Activated T-helper 17 cell treated with anti-CD3 and anti-CD28 coated beads, Interleukin-2, amount 50 U/mL, for 72 hours (primary cell): ENCODE measurements at regions not wholly inside any gene's neighbourhood (a gene's known extent, or its start where the extent isn't known, plus 50 kb on each side); places are given as distances from the start of the nearest gene placed in this dataset.
A peak's percentile ranks its signal among the peaks of the same experiment; 100 is the strongest.

Source experiments
- ATAC-seq: fragments of 150-1000 bp; cut with Tn5 transposase; replicated peaks from 2 replicates; pipeline ENCODE4 v1.10.0; 2021; ENCODE audit warnings: mild to moderate bottlenecking, moderate library complexity
- H3K27ac Mint-ChIP-seq: one replicate; pipeline ENCODE4 v1.8.0; 2022; ENCODE audit warnings: mixed read lengths
- H3K27me3 Mint-ChIP-seq: one replicate; pipeline ENCODE4 v1.8.0; 2022; ENCODE audit warnings: mixed read lengths
- H3K36me3 Mint-ChIP-seq: one replicate; pipeline ENCODE4 v1.8.0; 2022; ENCODE audit warnings: low read depth, mild to moderate bottlenecking, mixed read lengths
- H3K4me1 Mint-ChIP-seq: one replicate; pipeline ENCODE4 v1.8.0; 2022; ENCODE audit warnings: mixed read lengths
- H3K4me3 Mint-ChIP-seq: one replicate; pipeline ENCODE4 v1.8.0; 2022; ENCODE audit warnings: mild to moderate bottlenecking, mixed read lengths
- H3K9me3 Mint-ChIP-seq: one replicate; pipeline ENCODE4 v1.8.0; 2022; ENCODE audit warnings: mixed read lengths

DNA sequence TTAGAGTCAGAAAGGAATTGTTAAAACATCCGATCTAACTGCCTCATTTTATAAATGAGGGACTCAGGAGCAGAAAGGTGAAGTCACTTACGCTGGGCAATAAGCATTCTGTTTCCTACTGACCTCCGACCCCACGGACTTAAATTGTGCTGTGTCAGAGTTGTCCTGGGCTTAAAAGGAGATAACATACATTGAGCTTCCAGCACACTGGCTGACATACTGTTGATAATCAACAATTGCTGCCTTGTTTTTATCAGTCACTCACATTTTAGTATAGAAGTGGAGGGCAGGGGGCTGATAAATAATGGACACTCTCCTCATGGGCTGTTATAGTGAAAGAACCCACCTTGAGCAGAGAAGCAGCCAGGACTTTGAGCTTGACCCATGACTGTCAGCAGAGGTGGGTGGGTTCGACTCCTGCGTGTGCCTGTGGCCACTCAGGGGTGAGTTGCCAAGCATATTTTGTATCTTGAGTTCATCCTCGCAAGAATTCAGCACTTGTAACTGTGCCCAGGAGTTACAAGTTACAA, 166.5 kb upstream of the JARID2 start:
- Mint-ChIP-seq H3K36me3 (no peaks in the 10 kb centered on the region), H3K4me1 (no peaks in the 10 kb centered on the region), H3K27me3 (peaks cover 4% of the 10 kb centered on the region), H3K9me3 (no peaks in the 10 kb centered on the region), H3K4me3 (no peak overlapping the region), H3K27ac (no peak overlapping the region)
- ATAC-seq = no peak

DNA sequence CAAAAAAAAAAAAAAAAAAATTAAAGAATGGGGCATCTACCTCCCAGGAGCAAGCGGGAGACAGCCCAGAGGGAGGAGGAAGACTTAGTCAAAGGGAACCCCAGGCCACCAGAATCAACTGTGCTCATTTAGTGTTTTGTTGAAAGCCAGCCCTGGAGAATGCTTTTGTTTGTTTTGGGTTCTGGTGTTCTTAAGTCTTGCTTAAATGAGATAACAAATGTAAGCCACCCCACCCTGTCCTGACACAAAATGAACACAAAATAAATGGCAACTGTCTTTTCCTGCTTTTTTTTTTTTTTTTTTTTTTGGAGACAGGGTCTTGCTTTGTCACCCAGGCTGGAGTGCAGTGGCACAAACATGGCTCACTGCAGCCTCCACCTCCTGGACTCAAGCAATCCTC, 165.0 kb upstream of the JARID2 start:
- ATAC-seq = no peak
- Mint-ChIP-seq H3K9me3 (no peaks in the 10 kb centered on the region), H3K27me3 (peaks cover 4% of the 10 kb centered on the region), H3K27ac (no peak overlapping the region), H3K4me1 (no peaks in the 10 kb centered on the region), H3K4me3 (no peak overlapping the region), H3K36me3 (no peaks in the 10 kb centered on the region)

- no peak for ATAC-seq
- Mint-ChIP-seq H3K27ac (no peak overlapping the region), H3K4me1 (no peaks in the 10 kb centered on the region), H3K27me3 (peaks cover 4% of the 10 kb centered on the region), H3K4me3 (no peak overlapping the region), H3K9me3 (no peaks in the 10 kb centered on the region), H3K36me3 (no peaks in the 10 kb centered on the region)
Measured at GRCh38 chr6:15081447-15081846, 164.4 kb upstream of the JARID2 start.

DNA sequence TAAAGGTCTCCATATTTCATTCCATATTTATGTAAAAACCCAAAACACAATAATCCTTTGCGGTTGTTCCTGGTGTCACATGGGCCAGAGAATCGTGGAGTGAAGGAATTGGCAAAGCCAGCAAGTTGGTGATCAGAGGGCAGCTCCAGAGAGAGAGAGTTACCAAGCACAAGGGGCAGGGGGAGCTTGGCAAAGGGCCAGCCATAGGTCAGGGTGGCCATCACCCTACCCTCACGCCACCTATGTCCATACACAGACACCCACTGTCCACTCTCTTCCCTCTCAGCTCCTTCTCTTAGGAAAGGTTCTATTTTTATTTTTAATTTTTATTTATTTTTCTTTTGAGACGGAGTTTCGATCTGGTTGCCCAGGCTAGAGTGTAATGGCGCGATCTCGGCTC, 163.2 kb upstream of the JARID2 start:
- H3K27me3 Mint-ChIP-seq = peaks cover 4% of the 10 kb centered on the region
- H3K4me1 Mint-ChIP-seq = no peaks in the 10 kb centered on the region
- H3K36me3 Mint-ChIP-seq = no peaks in the 10 kb centered on the region
- no peak overlapping the region for H3K4me3 Mint-ChIP-seq
- no peak overlapping the region for H3K27ac Mint-ChIP-seq
- no peaks in the 10 kb centered on the region for H3K9me3 Mint-ChIP-seq
- no peak for ATAC-seq

DNA sequence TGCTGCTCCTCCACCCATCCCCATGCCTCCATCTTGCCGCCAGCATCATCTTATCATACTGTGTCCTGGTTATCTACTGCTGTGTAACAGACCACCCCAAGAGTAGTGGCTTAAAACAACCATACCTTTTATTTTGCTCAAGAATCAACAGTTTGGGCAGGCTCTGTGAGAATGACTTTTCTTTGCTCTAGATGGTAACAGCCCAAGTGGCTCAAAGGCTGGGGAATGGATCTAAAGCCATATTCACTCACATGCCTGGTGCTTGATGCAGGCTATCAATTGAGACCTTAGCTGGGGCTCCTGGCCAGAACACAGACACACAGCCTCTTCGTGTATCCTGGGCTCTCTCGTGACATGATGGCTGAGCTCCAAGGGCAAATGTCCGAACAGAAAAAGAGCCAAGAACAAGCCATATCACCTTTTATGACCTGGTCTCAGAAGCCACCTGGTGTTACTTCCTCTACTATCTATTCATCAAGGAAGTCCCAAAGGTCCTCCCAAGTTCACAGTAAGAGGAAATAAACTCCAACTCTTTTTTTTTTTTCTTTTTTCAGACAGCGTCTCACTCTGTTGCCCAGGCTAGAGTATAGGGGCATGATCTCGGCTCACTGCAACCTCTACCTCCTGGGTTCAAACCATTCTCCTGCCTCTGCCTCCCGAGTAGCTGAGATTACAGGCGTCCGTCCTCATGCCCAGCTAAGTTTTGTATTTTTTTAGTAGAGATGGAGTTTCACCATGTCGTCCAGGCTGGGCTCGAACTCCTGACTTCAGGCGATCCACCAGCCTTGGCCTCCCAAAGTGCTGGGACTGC, 159.3 kb upstream of the JARID2 start:
- Mint-ChIP-seq H3K27me3 (no peaks in the 10 kb centered on the region), H3K4me3 (no peak overlapping the region), H3K27ac (no peak overlapping the region), H3K9me3 (no peaks in the 10 kb centered on the region), H3K36me3 (no peaks in the 10 kb centered on the region), H3K4me1 (no peaks in the 10 kb centered on the region)
- no peak for ATAC-seq

GRCh38 chr6:15087186-15087589, 158.7 kb upstream of the JARID2 start:
- no peaks in the 10 kb centered on the region for H3K36me3 Mint-ChIP-seq
- H3K27me3 Mint-ChIP-seq = no peaks in the 10 kb centered on the region
- ATAC-seq = no peak
- H3K4me3 Mint-ChIP-seq = no peak overlapping the region
- H3K9me3 Mint-ChIP-seq = no peaks in the 10 kb centered on the region
- H3K4me1 Mint-ChIP-seq = no peaks in the 10 kb centered on the region
- peak overlapping the region; percentile 13 for H3K27ac Mint-ChIP-seq

- no peak for ATAC-seq
- Mint-ChIP-seq H3K36me3 (no peaks in the 10 kb centered on the region), H3K27me3 (peaks cover 3% of the 10 kb centered on the region), H3K9me3 (no peaks in the 10 kb centered on the region), H3K4me1 (no peaks in the 10 kb centered on the region), H3K4me3 (no peak overlapping the region), H3K27ac (no peak overlapping the region)
Measured at GRCh38 chr6:15088904-15089568, 156.8 kb upstream of the JARID2 start.

DNA sequence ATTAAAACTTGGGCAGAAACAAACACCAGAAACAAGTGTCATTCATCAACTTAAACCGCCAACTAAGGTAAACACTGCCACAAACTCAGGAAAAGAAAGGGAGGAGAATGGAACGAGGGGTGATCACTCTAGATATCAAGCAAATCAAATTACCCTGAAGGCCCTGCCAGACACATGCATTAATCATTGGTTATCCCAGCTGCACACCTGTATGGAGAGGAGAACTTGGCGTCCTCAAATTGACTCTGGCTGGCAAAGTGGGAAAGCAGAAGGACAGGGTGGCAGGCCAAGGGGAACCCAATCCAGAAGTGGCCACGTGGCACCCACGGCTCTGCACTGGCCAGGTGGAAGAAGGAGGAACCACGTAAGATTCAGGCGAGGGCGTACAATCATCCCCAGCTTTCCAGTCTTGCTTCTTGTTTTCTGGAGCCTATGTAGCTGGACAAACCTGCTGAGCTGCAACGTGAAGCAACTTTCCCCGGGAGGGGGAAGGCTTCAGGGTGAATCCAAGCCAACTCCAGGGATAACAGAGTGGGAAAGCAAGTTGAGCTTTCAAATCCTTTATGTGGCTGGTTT, 156.2 kb upstream of the JARID2 start:
- ATAC-seq = no peak
- H3K4me3 Mint-ChIP-seq = no peak overlapping the region
- H3K4me1 Mint-ChIP-seq = no peaks in the 10 kb centered on the region
- no peaks in the 10 kb centered on the region for H3K36me3 Mint-ChIP-seq
- peaks cover 3% of the 10 kb centered on the region for H3K27me3 Mint-ChIP-seq
- H3K9me3 Mint-ChIP-seq = no peaks in the 10 kb centered on the region
- H3K27ac Mint-ChIP-seq = no peak overlapping the region

DNA sequence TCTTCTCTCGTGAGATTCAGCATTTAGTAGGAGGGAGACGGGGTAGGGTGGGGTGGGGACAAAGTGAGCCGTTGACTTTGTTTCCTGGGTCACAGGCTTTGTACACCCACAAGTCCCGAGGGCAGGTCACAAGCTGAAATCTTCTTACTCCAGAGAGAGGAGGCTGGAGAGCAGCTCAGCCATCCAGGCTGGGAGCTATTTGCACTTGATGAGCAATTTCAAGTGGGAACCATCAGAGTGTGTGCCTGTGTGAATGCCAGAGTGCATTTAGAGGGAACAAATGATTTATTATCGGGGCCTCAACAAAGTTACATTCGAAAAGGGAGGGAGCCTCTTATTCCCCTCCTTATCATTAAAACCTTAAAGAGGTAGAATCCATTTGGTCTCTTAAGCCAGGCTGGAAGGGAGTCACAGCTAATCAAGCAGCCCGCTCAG, 155.7 kb upstream of the JARID2 start:
- ATAC-seq = no peak
- Mint-ChIP-seq H3K36me3 (no peaks in the 10 kb centered on the region), H3K27me3 (peaks cover 3% of the 10 kb centered on the region), H3K4me3 (no peak overlapping the region), H3K4me1 (no peaks in the 10 kb centered on the region), H3K27ac (no peak overlapping the region), H3K9me3 (no peaks in the 10 kb centered on the region)

DNA sequence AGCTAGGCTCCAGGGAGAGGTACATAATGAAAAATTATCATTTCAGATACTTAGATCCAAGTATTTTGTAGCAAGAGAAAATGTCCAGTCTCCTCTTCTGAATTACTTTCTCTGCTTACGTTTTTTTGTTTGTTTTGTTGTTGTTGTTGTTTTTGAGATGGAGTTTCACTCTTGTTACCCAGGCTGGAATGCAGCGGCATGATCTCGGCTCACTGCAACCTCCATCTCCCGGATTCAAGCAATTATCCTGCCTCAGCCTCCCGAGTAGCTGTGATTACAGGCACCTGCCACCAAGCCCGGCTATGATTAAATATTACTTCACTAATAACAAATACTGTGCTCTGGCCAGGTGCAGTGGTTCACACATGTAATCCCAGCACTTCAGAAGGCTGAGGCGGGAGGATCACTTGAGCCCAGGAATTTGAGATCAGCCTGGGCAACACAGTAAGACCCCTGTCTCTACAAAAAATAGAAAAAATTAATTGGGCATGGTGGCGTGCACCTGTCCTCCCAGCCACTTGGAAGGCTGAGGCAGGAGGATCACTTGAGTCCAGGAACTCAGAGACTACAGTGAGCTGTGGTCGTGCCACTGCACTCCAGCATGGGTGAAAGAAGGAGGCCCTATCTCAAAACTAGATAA, 155.0 kb upstream of the JARID2 start:
- Mint-ChIP-seq H3K36me3 (no peaks in the 10 kb centered on the region), H3K27ac (no peak overlapping the region), H3K4me3 (no peak overlapping the region), H3K4me1 (no peaks in the 10 kb centered on the region), H3K27me3 (peaks cover 3% of the 10 kb centered on the region), H3K9me3 (no peaks in the 10 kb centered on the region)
- no peak for ATAC-seq

- Mint-ChIP-seq H3K4me3 (no peak overlapping the region), H3K9me3 (no peaks in the 10 kb centered on the region), H3K4me1 (no peaks in the 10 kb centered on the region), H3K27ac (peak overlapping the region; percentile 56), H3K27me3 (peaks cover 3% of the 10 kb centered on the region), H3K36me3 (no peaks in the 10 kb centered on the region)
- peak; percentile 44 for ATAC-seq
Measured at GRCh38 chr6:15096894-15097837, 148.7 kb upstream of the JARID2 start.

DNA sequence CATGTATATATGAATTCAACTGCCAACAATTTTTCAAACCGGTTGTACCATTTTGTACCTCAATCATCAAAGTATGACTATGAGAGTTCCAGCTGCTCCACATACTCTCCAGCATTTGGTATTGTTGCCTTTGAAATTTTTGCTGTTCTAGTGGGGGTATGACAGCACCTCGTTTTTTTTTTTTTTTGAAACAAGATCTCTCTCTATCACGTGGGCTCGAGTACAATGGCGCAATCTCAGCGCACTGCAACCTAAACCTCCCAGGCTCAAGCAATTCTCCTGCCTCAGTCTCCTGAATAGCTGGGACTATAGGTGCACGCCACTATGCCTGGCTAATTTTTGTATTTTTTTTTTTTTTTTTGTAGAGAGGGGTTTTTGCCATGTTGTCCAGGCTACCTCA, 144.7 kb upstream of the JARID2 start:
- no peak for ATAC-seq
- H3K36me3 Mint-ChIP-seq = no peaks in the 10 kb centered on the region
- no peaks in the 10 kb centered on the region for H3K27me3 Mint-ChIP-seq
- H3K9me3 Mint-ChIP-seq = no peaks in the 10 kb centered on the region
- H3K4me3 Mint-ChIP-seq = no peak overlapping the region
- no peak overlapping the region for H3K27ac Mint-ChIP-seq
- no peaks in the 10 kb centered on the region for H3K4me1 Mint-ChIP-seq

- no peak for ATAC-seq
- H3K27me3 Mint-ChIP-seq = no peaks in the 10 kb centered on the region
- H3K27ac Mint-ChIP-seq = no peak overlapping the region
- no peaks in the 10 kb centered on the region for H3K4me1 Mint-ChIP-seq
- no peaks in the 10 kb centered on the region for H3K36me3 Mint-ChIP-seq
- no peak overlapping the region for H3K4me3 Mint-ChIP-seq
- H3K9me3 Mint-ChIP-seq = no peaks in the 10 kb centered on the region
Measured at GRCh38 chr6:15102241-15102640, 143.6 kb upstream of the JARID2 start.
